H9 (cell line): ENCODE measurements at regions not wholly inside any gene's neighbourhood (a gene's known extent, or its start where the extent isn't known, plus 50 kb on each side); places are given as distances from the start of the nearest gene placed in this dataset.

ENCODE experiments used
- DNase-seq: peaks from one replicate; pipeline ENCODE4 v3.0.0-alpha.2; 2017
- H2AFZ ChIP-seq: one replicate; pipeline ENCODE4 v1.6.1; 2013; ENCODE audit warnings: mild to moderate bottlenecking, low read length, control low read depth, moderate library complexity
- H2AK5ac ChIP-seq: 2 replicates; pipeline ENCODE4 v1.6.1; 2013; ENCODE audit warnings: low read length, control low read depth, mixed read lengths; ENCODE audit not compliant: insufficient read length
- H2BK120ac ChIP-seq: one replicate; pipeline ENCODE4 v1.6.1; 2013; ENCODE audit warnings: low read depth, mild to moderate bottlenecking, low read length, control low read depth, inconsistent platforms; ENCODE audit not compliant: poor library complexity, severe bottlenecking
- H2BK12ac ChIP-seq: 2 replicates; pipeline ENCODE4 v1.6.1; 2013; ENCODE audit warnings: low read length, control low read depth, mixed read lengths, low read depth; ENCODE audit not compliant: insufficient read length
- H2BK15ac ChIP-seq: 2 replicates; pipeline ENCODE4 v1.6.1; 2013; ENCODE audit warnings: low read depth, low read length, control low read depth
- H2BK20ac ChIP-seq: one replicate; pipeline ENCODE4 v1.6.1; 2013; ENCODE audit warnings: low read depth, mild to moderate bottlenecking, low read length, control low read depth, inconsistent platforms; ENCODE audit not compliant: poor library complexity, severe bottlenecking
- H2BK5ac ChIP-seq: 2 replicates; pipeline ENCODE4 v1.6.1; 2013; ENCODE audit warnings: low read length, control low read depth, mixed read lengths; ENCODE audit not compliant: insufficient read length
- H3K14ac ChIP-seq: 2 replicates; pipeline ENCODE4 v1.6.1; 2013; ENCODE audit warnings: low read length, control low read depth; ENCODE audit not compliant: insufficient read depth
- H3K18ac ChIP-seq: 2 replicates; pipeline ENCODE4 v1.6.1; 2013; ENCODE audit warnings: low read depth, mild to moderate bottlenecking, mixed read lengths, low read length, control low read depth; ENCODE audit not compliant: insufficient read length
- H3K23ac ChIP-seq: 2 replicates; pipeline ENCODE4 v1.6.1; 2013; ENCODE audit warnings: low read length, control low read depth, mixed read lengths, low read depth; ENCODE audit not compliant: insufficient read length
- H3K23me2 ChIP-seq: 2 replicates; pipeline ENCODE4 v1.6.1; 2013; ENCODE audit warnings: low read depth, mild to moderate bottlenecking, mixed read lengths, low read length, control low read depth; ENCODE audit not compliant: insufficient read length, poor library complexity, severe bottlenecking
- H3K27ac ChIP-seq: 2 replicates; pipeline ENCODE4 v1.5.1; 2013; ENCODE audit warnings: low read length, control low read depth, mixed read lengths, low read depth; ENCODE audit not compliant: insufficient read length
- H3K27me3 ChIP-seq: 2 replicates; pipeline ENCODE4 v1.6.1; 2013; ENCODE audit warnings: low read length, control low read depth, inconsistent platforms; ENCODE audit not compliant: insufficient read depth
- H3K4ac ChIP-seq: 2 replicates; pipeline ENCODE4 v1.6.1; 2013; ENCODE audit warnings: low read depth, mild to moderate bottlenecking, control low read depth, inconsistent platforms, low read length, moderate library complexity
- H3K4me1 ChIP-seq: 2 replicates; pipeline ENCODE4 v1.6.1; 2013; ENCODE audit warnings: low read length, control low read depth, inconsistent platforms; ENCODE audit not compliant: insufficient read depth
- H3K4me2 ChIP-seq: 2 replicates; pipeline ENCODE4 v1.6.1; 2013; ENCODE audit warnings: low read length, control low read depth, mixed read lengths; ENCODE audit not compliant: insufficient read length, insufficient read depth
- H3K56ac ChIP-seq: 2 replicates; pipeline ENCODE4 v1.6.1; 2013; ENCODE audit warnings: low read depth, mild to moderate bottlenecking, mixed read lengths, low read length, control low read depth; ENCODE audit not compliant: insufficient read length
- H3K79me1 ChIP-seq: 2 replicates; pipeline ENCODE4 v1.6.1; 2013; ENCODE audit warnings: low read depth, mild to moderate bottlenecking, moderate library complexity, low read length, control low read depth, inconsistent platforms; ENCODE audit not compliant: insufficient read depth, poor library complexity, severe bottlenecking
- H3K79me2 ChIP-seq: 2 replicates; pipeline ENCODE4 v1.6.1; 2013; ENCODE audit warnings: low read length, control low read depth, inconsistent platforms; ENCODE audit not compliant: insufficient read depth
- H3K9ac ChIP-seq: 2 replicates; pipeline ENCODE4 v1.6.1; 2013; ENCODE audit warnings: low read length, control low read depth, mixed read lengths; ENCODE audit not compliant: insufficient read length; ENCODE audit errors: extremely low read depth
- H3K9me3 ChIP-seq: one replicate; pipeline ENCODE4 v1.6.1; 2013; ENCODE audit warnings: low read depth, low read length, inconsistent platforms; ENCODE audit not compliant: control insufficient read depth
- H3T11ph ChIP-seq: one replicate; pipeline ENCODE4 v1.6.1; 2013; ENCODE audit warnings: mild to moderate bottlenecking, low read length, control low read depth, inconsistent platforms
- H4K20me1 ChIP-seq: one replicate; pipeline ENCODE4 v1.6.1; 2013; ENCODE audit not compliant: control insufficient read depth, insufficient read length, insufficient read depth
- H4K5ac ChIP-seq: 2 replicates; pipeline ENCODE4 v1.6.1; 2013; ENCODE audit warnings: low read depth, mild to moderate bottlenecking, mixed read lengths, low read length, control low read depth; ENCODE audit not compliant: insufficient read length
- H4K8ac ChIP-seq: replicated peaks from 2 replicates; pipeline ENCODE4 v1.6.1; 2013; ENCODE audit warnings: low read length, control low read depth, mixed read lengths, low read depth; ENCODE audit not compliant: insufficient read length
- H4K91ac ChIP-seq: 2 replicates; pipeline ENCODE4 v1.6.1; 2013; ENCODE audit warnings: low read depth, mild to moderate bottlenecking, moderate library complexity, mixed read lengths, low read length, control low read depth; ENCODE audit not compliant: insufficient read length
- H3K27ac Mint-ChIP-seq, 3 experiments: 2 replicates in 2 of 3; 3 replicates in 1 of 3; pipeline ENCODE4 v1.8.0; 2020 to 2021; ENCODE audit warnings: mixed read lengths in 3 of 3, mild to moderate bottlenecking in 1 of 3, moderate library complexity in 1 of 3
- H3K27me3 Mint-ChIP-seq: 2 replicates; pipeline ENCODE4 v1.8.0; 2021; ENCODE audit warnings: low read depth, mild to moderate bottlenecking, moderate library complexity, mixed read lengths
- H3K36me3 Mint-ChIP-seq, 3 experiments: 2 replicates in 2 of 3; 3 replicates in 1 of 3; pipeline ENCODE4 v1.8.0; 2020 to 2021; ENCODE audit warnings: low read depth in 3 of 3, mixed read lengths in 3 of 3; ENCODE audit not compliant: insufficient read depth in 1 of 3
- H3K4me1 Mint-ChIP-seq, 2 experiments: 2 replicates each; pipeline ENCODE4 v1.8.0; 2020; ENCODE audit warnings: mixed read lengths in 2 of 2
- H3K4me3 Mint-ChIP-seq, 2 experiments: 2 replicates in 1 of 2; 3 replicates in 1 of 2; pipeline ENCODE4 v1.8.0; 2020 to 2021; ENCODE audit warnings: mild to moderate bottlenecking in 2 of 2, mixed read lengths in 2 of 2, moderate library complexity in 1 of 2
- H3K9me3 Mint-ChIP-seq, 2 experiments: 2 replicates in 1 of 2; 3 replicates in 1 of 2; pipeline ENCODE4 v1.8.0; 2020; ENCODE audit warnings: mild to moderate bottlenecking in 2 of 2, mixed read lengths in 2 of 2, moderate library complexity in 1 of 2
- CTCF ChIP-seq: fragments of 200-600 bp; sonication (generic); conservative IDR thresholded peaks from 3 replicates; pipeline ENCODE4 v1.8.0; 2021; ENCODE audit warnings: antibody characterized with exemption, mild to moderate bottlenecking
- WGBS: extraction: QIAGEN DNeasy Blood & Tissue Kit; methylation state at CpG from one replicate; pipeline ENCODE4 v1.1.7; 2013; ENCODE audit warnings: missing lambda C conversion rate, low lambda C conversion rate, mixed read lengths; ENCODE audit not compliant: insufficient read length; ENCODE audit errors: extremely low coverage; 5-methylcytosine and 5-hydroxymethylcytosine counted together

GRCh38 chr4:29104694-29105093 lies 1615.5 kb upstream of the PCDH7 start:
- H3K9me3 Mint-ChIP-seq, result no peaks in the 10 kb centered on the region
- no CpG with 5 or more reads among the region's 3 CpGs for WGBS

More at GRCh38 chr4:29104694-29105093, 1615.5 kb upstream of the PCDH7 start:
- no peak overlapping the region for H3K14ac ChIP-seq
- H3K18ac ChIP-seq, result no peak overlapping the region
- H3K9me3 ChIP-seq, result no peaks in the 10 kb centered on the region
- no peak for TF ChIP-seq CTCF
- no peak overlapping the region for H2BK15ac ChIP-seq
- H4K5ac ChIP-seq, result no peak overlapping the region
- no peak overlapping the region for H2BK20ac ChIP-seq
- H3K79me2 ChIP-seq, result no peaks in the 10 kb centered on the region
- no peak overlapping the region for H4K8ac ChIP-seq
- no peak overlapping the region for H3K9ac ChIP-seq
- no peaks in the 10 kb centered on the region for H3K4me1 ChIP-seq
- no peak overlapping the region for H2AFZ ChIP-seq
- H3K23me2 ChIP-seq, result no peaks in the 10 kb centered on the region
- no peak overlapping the region for H3T11ph ChIP-seq
- no peaks in the 10 kb centered on the region for H4K20me1 ChIP-seq
- no peak overlapping the region for H2AK5ac ChIP-seq
- no peak overlapping the region for H3K4ac ChIP-seq
- Mint-ChIP-seq H3K4me3 (no peak overlapping the region), H3K4me1 (peaks cover 0 to 2% of the 10 kb centered on the region in 2 experiments; a peak in 2 of 4 replicates), H3K27me3 (no peaks in the 10 kb centered on the region), H3K27ac (no peak overlapping the region), H3K36me3 (no peaks in the 10 kb centered on the region)
- H2BK5ac ChIP-seq, result no peak overlapping the region
- no peak overlapping the region for H3K56ac ChIP-seq
- no peak overlapping the region for H3K27ac ChIP-seq
- H2BK12ac ChIP-seq, result no peak overlapping the region
- H3K4me2 ChIP-seq, result no peak overlapping the region
- no peak for DNase-seq
- H3K79me1 ChIP-seq, result no peaks in the 10 kb centered on the region
- no peak overlapping the region for H4K91ac ChIP-seq
- no peak overlapping the region for H3K23ac ChIP-seq
- H3K27me3 ChIP-seq, result no peaks in the 10 kb centered on the region
- H2BK120ac ChIP-seq, result no peak overlapping the region
